Smooth muscle cell (in vitro differentiated cells): ENCODE measurements at regions not wholly inside any gene's neighbourhood (a gene's known extent, or its start where the extent isn't known, plus 50 kb on each side); places are given as distances from the start of the nearest gene placed in this dataset.

Experiments used
- DNase-seq: peaks from one replicate; lab custom pipeline; 2025; ENCODE audit not compliant: unreplicated experiment; lab: John Stamatoyannopoulos, UW
- H2AFZ ChIP-seq: fragments of 200-600 bp; sonication (generic); 2 replicates; pipeline ENCODE4 v1.6.0; 2016; ENCODE audit warnings: antibody characterized with exemption, low read depth, mild to moderate bottlenecking
- H3F3A ChIP-seq: fragments of 200-600 bp; sonication (generic); 2 replicates; pipeline ENCODE4 v1.6.0; 2017; ENCODE audit warnings: antibody characterized with exemption, low read depth
- H3K27ac ChIP-seq: fragments of 200-600 bp; sonication (generic); 2 replicates; pipeline ENCODE4 v1.5.1; 2016; ENCODE audit warnings: low read depth, mild to moderate bottlenecking
- H3K27me3 ChIP-seq: fragments of 200-600 bp; sonication (generic); 2 replicates; pipeline ENCODE4 v1.6.1; 2016; ENCODE audit warnings: low read depth, mild to moderate bottlenecking
- H3K36me3 ChIP-seq: fragments of 200-600 bp; sonication (generic); 2 replicates; pipeline ENCODE4 v1.5.1; 2016; ENCODE audit warnings: low read depth
- H3K4me1 ChIP-seq: fragments of 200-600 bp; sonication (generic); 2 replicates; pipeline ENCODE4 v1.5.1; 2016; ENCODE audit warnings: low read depth
- H3K4me2 ChIP-seq: fragments of 200-600 bp; sonication (generic); 2 replicates; pipeline ENCODE4 v1.6.0; 2016; ENCODE audit warnings: mild to moderate bottlenecking
- H3K4me3 ChIP-seq: fragments of 200-600 bp; sonication (generic); 2 replicates; pipeline ENCODE4 v1.5.1; 2016; ENCODE audit warnings: mild to moderate bottlenecking
- H3K79me2 ChIP-seq: fragments of 200-600 bp; sonication (generic); 2 replicates; pipeline ENCODE4 v1.6.0; 2016; ENCODE audit warnings: low read depth, mild to moderate bottlenecking
- H3K9ac ChIP-seq: fragments of 200-600 bp; sonication (generic); 2 replicates; pipeline ENCODE4 v1.6.0; 2016; ENCODE audit warnings: low read depth
- H3K9me3 ChIP-seq: fragments of 200-600 bp; sonication (generic); replicated peaks from 2 replicates; pipeline ENCODE4 v1.5.1; 2016; ENCODE audit warnings: low read depth
- H4K20me1 ChIP-seq: fragments of 200-600 bp; sonication (generic); 2 replicates; pipeline ENCODE4 v1.6.0; 2016; ENCODE audit warnings: low read depth
- WGBS: methylation state at CpG from one replicate; pipeline ENCODE4 v1.1.7; 2016; ENCODE audit warnings: low lambda C conversion rate; 5-methylcytosine and 5-hydroxymethylcytosine counted together
- TF ChIP-seq, protein P1 (sequence below): fragments of 200-600 bp; sonication (generic); IDR thresholded peaks from 2 replicates; pipeline ENCODE4 v1.5.1; 2017; ENCODE audit warnings: borderline replicate concordance, mild to moderate bottlenecking, antibody characterized with exemption; ENCODE audit not compliant: insufficient read depth, poor library complexity, severe bottlenecking

DNA sequence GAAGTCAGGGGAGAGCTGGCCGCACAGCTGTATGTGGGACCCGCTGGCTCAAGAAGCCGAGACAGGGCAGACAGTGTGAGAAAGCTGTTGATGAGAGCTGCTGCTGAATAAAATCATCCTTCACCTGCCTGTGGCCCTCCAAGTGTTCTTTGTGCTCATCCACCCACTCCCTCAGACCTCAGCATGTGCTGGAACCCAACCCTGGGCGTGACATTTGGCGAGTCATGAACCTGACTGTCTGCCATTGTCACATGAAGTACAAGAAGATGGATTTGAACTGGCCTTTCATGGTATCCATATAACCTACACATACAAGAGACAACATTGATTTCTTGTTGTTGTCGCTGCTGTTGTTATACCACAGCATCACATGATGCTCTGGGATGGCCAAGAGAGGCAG, 139.7 kb upstream of the PLCXD3 start:
- WGBS, result 91% methylated on average over 6 of the region's 6 CpGs
- Histone ChIP-seq H3K4me3 (no peak overlapping the region), H3K27ac (no peak overlapping the region), H3K9ac (no peak overlapping the region), H3K79me2 (no peaks in the 10 kb centered on the region), H4K20me1 (no peaks in the 10 kb centered on the region), H3K36me3 (no peaks in the 10 kb centered on the region), H3K9me3 (no peaks in the 10 kb centered on the region), H3F3A (no peaks in the 10 kb centered on the region), H3K4me1 (no peaks in the 10 kb centered on the region), H3K27me3 (no peaks in the 10 kb centered on the region), H3K4me2 (no peak overlapping the region), H2AFZ (no peak overlapping the region)
- DNase-seq, result no peak
- TF ChIP-seq, protein P1, sequence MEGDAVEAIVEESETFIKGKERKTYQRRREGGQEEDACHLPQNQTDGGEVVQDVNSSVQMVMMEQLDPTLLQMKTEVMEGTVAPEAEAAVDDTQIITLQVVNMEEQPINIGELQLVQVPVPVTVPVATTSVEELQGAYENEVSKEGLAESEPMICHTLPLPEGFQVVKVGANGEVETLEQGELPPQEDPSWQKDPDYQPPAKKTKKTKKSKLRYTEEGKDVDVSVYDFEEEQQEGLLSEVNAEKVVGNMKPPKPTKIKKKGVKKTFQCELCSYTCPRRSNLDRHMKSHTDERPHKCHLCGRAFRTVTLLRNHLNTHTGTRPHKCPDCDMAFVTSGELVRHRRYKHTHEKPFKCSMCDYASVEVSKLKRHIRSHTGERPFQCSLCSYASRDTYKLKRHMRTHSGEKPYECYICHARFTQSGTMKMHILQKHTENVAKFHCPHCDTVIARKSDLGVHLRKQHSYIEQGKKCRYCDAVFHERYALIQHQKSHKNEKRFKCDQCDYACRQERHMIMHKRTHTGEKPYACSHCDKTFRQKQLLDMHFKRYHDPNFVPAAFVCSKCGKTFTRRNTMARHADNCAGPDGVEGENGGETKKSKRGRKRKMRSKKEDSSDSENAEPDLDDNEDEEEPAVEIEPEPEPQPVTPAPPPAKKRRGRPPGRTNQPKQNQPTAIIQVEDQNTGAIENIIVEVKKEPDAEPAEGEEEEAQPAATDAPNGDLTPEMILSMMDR, result no peak

DNA sequence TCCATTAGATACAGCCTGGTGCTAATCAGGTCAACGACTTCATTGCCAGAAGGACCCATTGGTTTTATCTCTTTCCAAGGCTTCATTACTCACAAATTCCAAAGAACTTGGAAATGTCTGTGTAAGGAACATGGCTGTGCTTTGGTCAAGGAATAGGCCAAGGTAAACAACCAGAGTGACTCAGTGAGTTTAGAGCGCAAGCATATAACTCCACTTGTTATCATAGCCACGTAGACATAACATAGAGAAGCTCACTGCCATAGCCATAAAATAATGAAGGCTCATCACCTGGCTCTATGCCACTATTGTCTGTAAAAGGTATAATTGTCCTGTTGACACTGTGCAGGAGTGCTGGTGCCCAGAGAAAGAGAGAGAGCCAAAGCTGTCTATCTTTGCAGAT, 139.3 kb upstream of the PLCXD3 start:
- Histone ChIP-seq H4K20me1 (no peaks in the 10 kb centered on the region), H3K79me2 (no peaks in the 10 kb centered on the region), H3K27me3 (no peaks in the 10 kb centered on the region), H3K36me3 (no peaks in the 10 kb centered on the region), H3K9me3 (no peaks in the 10 kb centered on the region), H3F3A (no peaks in the 10 kb centered on the region), H3K4me1 (no peaks in the 10 kb centered on the region), H3K9ac (no peak overlapping the region), H3K4me3 (no peak overlapping the region), H3K27ac (no peak overlapping the region), H3K4me2 (no peak overlapping the region), H2AFZ (no peak overlapping the region)
- DNase-seq, result no peak
- TF ChIP-seq, protein P1, result no peak
- WGBS, result 66% methylated on average over 3 of the region's 3 CpGs

DNA sequence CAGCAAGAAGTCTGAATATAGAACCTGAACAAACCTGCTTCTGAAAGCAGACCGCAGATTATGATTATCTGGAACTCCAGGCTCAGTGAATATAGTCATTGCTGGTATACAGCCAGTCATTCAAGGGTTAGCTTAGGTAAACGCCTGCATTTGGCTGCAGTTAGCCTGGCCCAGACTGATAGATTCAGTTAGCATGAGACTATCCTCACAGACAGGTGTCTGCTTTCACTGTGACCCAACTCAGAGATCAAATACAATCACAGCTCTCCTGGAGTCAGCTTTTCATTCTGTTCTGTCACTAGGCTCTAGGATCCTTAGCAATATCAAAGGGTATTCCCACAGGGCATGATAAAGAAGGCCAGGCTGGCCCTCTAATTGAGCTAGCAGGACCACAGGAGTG, 138.6 kb upstream of the PLCXD3 start:
- Histone ChIP-seq H2AFZ (no peak overlapping the region), H3K79me2 (no peaks in the 10 kb centered on the region), H3K4me2 (no peak overlapping the region), H3K9me3 (no peaks in the 10 kb centered on the region), H3K4me1 (no peaks in the 10 kb centered on the region), H3K36me3 (no peaks in the 10 kb centered on the region), H3K27ac (no peak overlapping the region), H3K9ac (no peak overlapping the region), H3K27me3 (no peaks in the 10 kb centered on the region), H3F3A (no peaks in the 10 kb centered on the region), H4K20me1 (no peaks in the 10 kb centered on the region), H3K4me3 (no peak overlapping the region)
- TF ChIP-seq, protein P1, result no peak
- 39% methylated on average over 2 of the region's 2 CpGs for WGBS
- no peak for DNase-seq

DNA sequence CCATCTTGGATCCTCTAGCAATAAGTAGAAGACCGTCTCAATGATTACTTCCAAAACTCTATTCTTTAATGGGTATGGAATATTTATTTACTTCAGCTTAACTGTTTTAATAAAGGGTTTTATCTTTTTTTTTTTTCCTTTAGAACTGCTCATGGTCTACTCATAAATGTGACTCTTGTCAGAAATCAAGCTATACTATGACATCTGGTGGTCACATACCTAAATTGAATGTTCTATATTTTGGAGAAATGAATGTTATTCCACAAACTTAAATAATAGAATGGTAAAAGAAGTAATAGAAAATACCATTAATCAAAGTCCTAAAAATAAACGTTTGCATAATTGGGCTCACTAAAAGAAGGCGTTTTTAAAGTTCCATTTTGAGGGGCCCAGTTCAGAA, 131.2 kb upstream of the PLCXD3 start:
- Histone ChIP-seq H4K20me1 (no peaks in the 10 kb centered on the region), H3K9me3 (no peaks in the 10 kb centered on the region), H3K36me3 (no peaks in the 10 kb centered on the region), H3K4me3 (no peak overlapping the region), H3K4me2 (no peak overlapping the region), H3K27ac (no peak overlapping the region), H2AFZ (no peak overlapping the region), H3K27me3 (no peaks in the 10 kb centered on the region), H3K79me2 (no peaks in the 10 kb centered on the region), H3F3A (no peaks in the 10 kb centered on the region), H3K4me1 (no peaks in the 10 kb centered on the region), H3K9ac (no peak overlapping the region)
- 57% methylated on average over 3 of the region's 3 CpGs for WGBS
- TF ChIP-seq, protein P1, result peak; percentile 24
- DNase-seq, result no peak
